K562 (cell line): ENCODE measurements at regions not wholly inside any gene's neighbourhood (a gene's known extent, or its start where the extent isn't known, plus 50 kb on each side); places are given as distances from the start of the nearest gene placed in this dataset.

Source experiments
- ATAC-seq: fragments of 200-7000 bp; cut with Tn5 transposase; 3 replicates; pipeline ENCODE4 v1.9.1; 2020; ENCODE audit warnings: moderate library complexity
- BruUV-seq: library from RNA; stranded (reverse); fragments of 400-500 nt; replicated peaks from 2 replicates; lab custom pipeline; 2021; lab: Mats Ljungman, UMichigan
- CTCF ChIA-PET: fragments of 300-600 bp; formaldehyde crosslinking; extraction: SDS; loops from one replicate; lab custom pipeline; 2021; ENCODE audit warnings: low intra/inter-chr PET ratio; lab: Yijun Ruan, JAX
- POLR2A ChIA-PET: fragments of 300-600, 350-650 bp; sonication (Branson Sonifier 250); formaldehyde crosslinking; extraction: SDS; loops from one replicate; lab custom pipeline; 2021; ENCODE audit warnings: antibody characterized with exemption, inconsistent platforms; lab: Yijun Ruan, JAX
- DNase-seq, 4 experiments: peaks; one replicate each; pipeline versions ENCODE4 v3.0.0 to v3.0.0-alpha.2; 2011 to 2018; ENCODE audit warnings: low spot score in 3 of 4, mixed read lengths in 3 of 4; ENCODE audit errors: extremely low read depth in 1 of 4
- FAIRE-seq: peaks from 2 replicates; lab custom pipeline; 2011; peaks lifted over from hg19 to GRCh38; lab: Jason Lieb, UNC
- H2AFZ ChIP-seq: 2 replicates; pipeline ENCODE4 v1.6.0; 2011; ENCODE audit warnings: low read depth, low read length, control low read depth, inconsistent platforms
- H3K27ac ChIP-seq: fragments of 200-600 bp; 3 replicates; pipeline ENCODE4 v1.8.0; 2011; ENCODE audit warnings: low read depth, mild to moderate bottlenecking, control low read depth, inconsistent platforms, low read length, moderate library complexity, mixed read lengths; ENCODE audit errors: extremely low read depth
- H3K27me3 ChIP-seq, 2 experiments: fragments of 300-600 bp in 1 of 2; 2 replicates in 1 of 2; 3 replicates in 1 of 2; pipeline versions ENCODE4 v1.6.0 to v1.8.0; 2011; ENCODE audit warnings: inconsistent platforms in 2 of 2, low read length in 2 of 2, mild to moderate bottlenecking in 1 of 2, mixed read lengths in 1 of 2, moderate library complexity in 1 of 2; ENCODE audit not compliant: control insufficient read depth in 2 of 2, insufficient read depth in 2 of 2
- H3K36me3 ChIP-seq: fragments of 300-600 bp; 3 replicates; pipeline ENCODE4 v1.8.0; 2011; ENCODE audit warnings: mild to moderate bottlenecking, low read length, inconsistent platforms; ENCODE audit not compliant: control insufficient read depth, insufficient read depth
- H3K4me1 ChIP-seq, 2 experiments: fragments of 200-600 bp in 1 of 2; replicated peaks in 1 of 2; 2 replicates in 1 of 2; 3 replicates in 1 of 2; pipeline versions ENCODE4 v1.5.1 to v1.8.0; 2011; ENCODE audit warnings: inconsistent platforms in 2 of 2, low read length in 2 of 2, mild to moderate bottlenecking in 1 of 2, mixed read lengths in 1 of 2, moderate library complexity in 1 of 2; ENCODE audit not compliant: control insufficient read depth in 2 of 2, insufficient read depth in 2 of 2
- H3K4me2 ChIP-seq: 2 replicates; pipeline ENCODE4 v1.6.1; 2011; ENCODE audit warnings: low read length, control low read depth, inconsistent platforms, mixed read lengths; ENCODE audit not compliant: insufficient read depth
- H3K4me3 ChIP-seq: fragments of 200-600 bp; sonication (generic), shearing (Covaris generic); 2 replicates; pipeline ENCODE4 v1.5.1; 2016; ENCODE audit warnings: control low read depth, inconsistent platforms
- H3K79me2 ChIP-seq: fragments of 200-600 bp; 3 replicates; pipeline ENCODE4 v1.8.0; 2011; ENCODE audit warnings: low read length, inconsistent platforms; ENCODE audit not compliant: control insufficient read depth, insufficient read depth
- H3K9ac ChIP-seq, 2 experiments: 2 replicates each; pipeline versions ENCODE4 v1.6.0 to v1.6.1; 2011; ENCODE audit warnings: low read depth in 2 of 2, low read length in 2 of 2, control low read depth in 1 of 2, inconsistent platforms in 1 of 2, mild to moderate bottlenecking in 1 of 2, mixed read lengths in 1 of 2; ENCODE audit not compliant: insufficient read depth in 1 of 2
- H3K9me1 ChIP-seq: one replicate; pipeline ENCODE4 v1.6.0; 2011; ENCODE audit warnings: inconsistent platforms, mild to moderate bottlenecking, low read length, moderate library complexity; ENCODE audit not compliant: control insufficient read depth, insufficient read depth
- H3K9me3 ChIP-seq: replicated peaks from 2 replicates; pipeline ENCODE4 v1.5.1; 2011; ENCODE audit warnings: low read depth, low read length, inconsistent platforms; ENCODE audit not compliant: control insufficient read depth, insufficient read depth
- H4K20me1 ChIP-seq: replicated peaks from 2 replicates; pipeline ENCODE4 v1.6.1; 2011; ENCODE audit warnings: low read length, inconsistent platforms, mixed read lengths; ENCODE audit not compliant: control insufficient read depth, insufficient read depth
- EP300 ChIP-seq: IDR thresholded peaks from 2 replicates; pipeline ENCODE4 v1.6.1; 2012; ENCODE audit warnings: low read length, improper control_type of control experiment
- JUNB ChIP-seq: fragments of 450-650 bp; formaldehyde crosslinking; conservative IDR thresholded peaks from 2 replicates; pipeline ENCODE4 v1.4.0; 2020; ENCODE audit warnings: mild to moderate bottlenecking
- MECOM ChIP-seq: fragments of 250-450 bp; sonication (Bioruptor Pico); IDR thresholded peaks from 2 replicates; pipeline ENCODE4 v1.8.0; 2022; ENCODE audit warnings: inconsistent platforms
- NR4A1 ChIP-seq, 2 experiments: fragments of 250-450 bp in 1 of 2; fragments of 450-650 bp in 1 of 2; sonication (Bioruptor Pico) in 1 of 2; IDR thresholded peaks; 2 replicates each; pipeline versions ENCODE4 v1.4.0 to v1.6.1; 2016 to 2020; ENCODE audit warnings: mild to moderate bottlenecking in 2 of 2, missing compliant biosample characterization in 1 of 2, missing genetic modification characterization in 1 of 2, moderate library complexity in 1 of 2
- THRAP3 ChIP-seq: fragments of 450-650 bp; IDR thresholded peaks from 2 replicates; pipeline ENCODE4 v1.6.1; 2016; ENCODE audit warnings: mild to moderate bottlenecking, inconsistent platforms, borderline replicate concordance
- ZNF324 ChIP-seq: fragments of 250-450 bp; sonication (Bioruptor Pico); IDR thresholded peaks from 2 replicates; pipeline ENCODE4 v1.4.0; 2020; ENCODE audit warnings: mild to moderate bottlenecking
- ZNF507 ChIP-seq: conservative IDR thresholded peaks from 2 replicates; pipeline ENCODE4 v1.6.1; 2017; ENCODE audit warnings: missing genetic modification characterization, missing compliant biosample characterization
- WGBS: fragments of 100-300 bp; shearing (Covaris generic); methylation state at CpG from one replicate; pipeline ENCODE4 v1.1.6; 2016; ENCODE audit warnings: low coverage, mixed read lengths; ENCODE audit not compliant: insufficient coverage; ENCODE audit errors: missing lambda C conversion rate; 5-methylcytosine and 5-hydroxymethylcytosine counted together
- in situ Hi-C: fragments of 300-500 bp; cut with MboI; formaldehyde crosslinking; loops from 4 replicates; pipeline ENCODE4 v1.15.0; 2018; ENCODE audit warnings: inconsistent platforms, mixed read lengths
- intact Hi-C: fragments of 100-400 bp; cut with micrococcal nuclease; formaldehyde crosslinking; loops from 2 replicates; pipeline ENCODE4 v1.14.2; 2022
- TF ChIP-seq, protein P1 (sequence below): sonication (generic); formaldehyde crosslinking; IDR thresholded peaks from 2 replicates; pipeline ENCODE4 v1.8.0; 2022; ENCODE audit warnings: mild to moderate bottlenecking, missing genetic modification reagents, borderline replicate concordance

DNA sequence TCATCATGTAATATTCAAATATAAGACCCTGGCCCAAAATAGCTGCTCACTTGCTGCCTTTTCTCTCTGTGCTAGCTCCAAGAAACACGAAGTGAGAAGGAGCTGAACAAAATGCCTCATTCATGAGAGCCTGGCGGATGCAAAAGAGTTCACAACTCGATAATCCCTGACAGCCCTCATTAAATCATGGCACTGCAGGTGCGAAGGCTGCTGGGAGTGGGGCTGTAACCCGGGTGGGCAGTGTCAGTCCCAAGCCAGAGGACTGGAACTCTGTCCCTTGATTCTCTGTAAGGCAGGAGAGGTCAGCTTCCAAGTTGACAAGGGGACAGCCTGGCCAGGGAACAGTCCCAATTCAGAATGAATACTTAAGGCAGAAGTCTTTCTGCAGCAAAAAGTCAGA is 318.5 kb downstream of the CDC5L start (continued):
- TF ChIP-seq, protein P1, sequence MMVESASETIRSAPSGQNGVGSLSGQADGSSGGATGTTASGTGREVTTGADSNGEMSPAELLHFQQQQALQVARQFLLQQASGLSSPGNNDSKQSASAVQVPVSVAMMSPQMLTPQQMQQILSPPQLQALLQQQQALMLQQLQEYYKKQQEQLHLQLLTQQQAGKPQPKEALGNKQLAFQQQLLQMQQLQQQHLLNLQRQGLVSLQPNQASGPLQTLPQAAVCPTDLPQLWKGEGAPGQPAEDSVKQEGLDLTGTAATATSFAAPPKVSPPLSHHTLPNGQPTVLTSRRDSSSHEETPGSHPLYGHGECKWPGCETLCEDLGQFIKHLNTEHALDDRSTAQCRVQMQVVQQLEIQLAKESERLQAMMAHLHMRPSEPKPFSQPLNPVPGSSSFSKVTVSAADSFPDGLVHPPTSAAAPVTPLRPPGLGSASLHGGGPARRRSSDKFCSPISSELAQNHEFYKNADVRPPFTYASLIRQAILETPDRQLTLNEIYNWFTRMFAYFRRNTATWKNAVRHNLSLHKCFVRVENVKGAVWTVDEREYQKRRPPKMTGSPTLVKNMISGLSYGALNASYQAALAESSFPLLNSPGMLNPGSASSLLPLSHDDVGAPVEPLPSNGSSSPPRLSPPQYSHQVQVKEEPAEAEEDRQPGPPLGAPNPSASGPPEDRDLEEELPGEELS (CRISPR knock-in tag) = no peak
- TF ChIP-seq, all 486 proteins: peak for 0

DNA sequence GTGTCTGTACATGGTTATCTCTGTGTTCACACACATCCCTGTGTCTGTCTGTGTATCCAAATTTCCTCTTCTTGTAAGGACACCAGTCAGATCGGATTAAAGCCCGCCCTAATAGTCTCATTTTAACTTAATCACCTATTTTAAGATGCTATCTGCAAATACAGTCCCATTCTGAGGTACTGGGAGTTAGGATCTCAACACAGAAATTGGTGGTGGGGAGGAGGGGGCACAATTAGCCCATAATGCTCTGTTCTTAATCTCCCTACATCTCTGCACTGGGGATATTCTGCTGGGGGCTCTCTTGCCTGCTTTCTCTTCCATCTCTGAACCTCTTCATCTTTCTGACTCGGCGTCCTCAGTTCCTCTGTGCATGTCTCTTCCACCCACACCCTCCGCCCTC is 320.7 kb downstream of the CDC5L start:
- Histone ChIP-seq H3K4me1 (no peaks in the 10 kb centered on the region), H3K9me3 (no peaks in the 10 kb centered on the region), H2AFZ (no peak overlapping the region), H3K9ac (no peak overlapping the region), H3K79me2 (no peaks in the 10 kb centered on the region), H3K27me3 (peaks cover 3 to 7% of the 10 kb centered on the region in 2 experiments; a peak in 3 of 5 replicates), H3K4me2 (no peak overlapping the region), H3K9me1 (no peaks in the 10 kb centered on the region), H3K36me3 (no peaks in the 10 kb centered on the region), H3K4me3 (no peak overlapping the region), H3K27ac (no peak overlapping the region), H4K20me1 (no peaks in the 10 kb centered on the region)
- FAIRE-seq (no peak), DNase-seq (no peak), ATAC-seq (no peak)
- 1% methylated on average over 5 of the region's 5 CpGs for WGBS
- TF ChIP-seq JUNB (CRISPR knock-in tag) (no peak), NR4A1 (CRISPR knock-in tag; IDR thresholded peaks at IDR 0.05) (no peak), NR4A1 (tag; IDR thresholded peaks at IDR 0.05) (no peak), ZNF507 (tag) (no peak), THRAP3 (no peak), ZNF324 (CRISPR knock-in tag) (no peak), MECOM (CRISPR knock-in tag) (no peak), EP300 (no peak)
- no TSS peak for BruUV-seq
- in situ Hi-C loops = no loop called here
- CTCF ChIA-PET = no interaction called here
- intact Hi-C loops = no loop called here
- POLR2A ChIA-PET = no interaction called here
